GM23248 (cell line): ENCODE measurements at regions not wholly inside any gene's neighbourhood (a gene's known extent, or its start where the extent isn't known, plus 50 kb on each side); places are given as distances from the start of the nearest gene placed in this dataset.

Source experiments
- DNase-seq: peaks from one replicate; pipeline ENCODE4 v3.0.0-alpha.2; 2015
- H2AFZ ChIP-seq: fragments of 200-600 bp; sonication (generic); 2 replicates; pipeline ENCODE4 v1.6.1; 2016; ENCODE audit warnings: antibody characterized with exemption
- H3F3A ChIP-seq: fragments of 200-600 bp; sonication (generic); 2 replicates; pipeline ENCODE4 v1.6.1; 2016; ENCODE audit warnings: mild to moderate bottlenecking, antibody characterized with exemption, mixed run types; ENCODE audit not compliant: insufficient read depth
- H3K27ac ChIP-seq: fragments of 200-600 bp; sonication (generic); 2 replicates; pipeline ENCODE4 v1.5.1; 2016; ENCODE audit warnings: mild to moderate bottlenecking
- H3K27me3 ChIP-seq: fragments of 200-600 bp; sonication (generic); replicated peaks from 2 replicates; pipeline ENCODE4 v1.6.1; 2016; ENCODE audit warnings: mild to moderate bottlenecking; ENCODE audit not compliant: insufficient read depth
- H3K36me3 ChIP-seq: fragments of 200-600 bp; sonication (generic); 2 replicates; pipeline ENCODE4 v1.6.1; 2016; ENCODE audit warnings: low read depth, mild to moderate bottlenecking
- H3K4me1 ChIP-seq: fragments of 200-600 bp; sonication (generic); 2 replicates; pipeline ENCODE4 v1.6.1; 2016; ENCODE audit warnings: mild to moderate bottlenecking; ENCODE audit not compliant: insufficient read depth
- H3K4me2 ChIP-seq: fragments of 200-600 bp; sonication (generic); one replicate; pipeline ENCODE4 v1.6.1; 2016; ENCODE audit warnings: mild to moderate bottlenecking; ENCODE audit not compliant: unreplicated experiment
- H3K4me3 ChIP-seq: fragments of 200-600 bp; sonication (generic); 2 replicates; pipeline ENCODE4 v1.5.1; 2016; ENCODE audit warnings: mild to moderate bottlenecking
- H3K79me2 ChIP-seq: fragments of 200-600 bp; sonication (generic); 2 replicates; pipeline ENCODE4 v1.6.1; 2016; ENCODE audit warnings: mild to moderate bottlenecking; ENCODE audit not compliant: insufficient read depth
- H3K9ac ChIP-seq: fragments of 200-600 bp; sonication (generic); 2 replicates; pipeline ENCODE4 v1.6.1; 2016; ENCODE audit warnings: mild to moderate bottlenecking
- H3K9me2 ChIP-seq: fragments of 200-600 bp; sonication (generic); 2 replicates; pipeline ENCODE4 v1.6.1; 2016; ENCODE audit warnings: mixed run types, mild to moderate bottlenecking, moderate library complexity; ENCODE audit not compliant: insufficient read depth
- H3K9me3 ChIP-seq: fragments of 200-600 bp; sonication (generic); one replicate; pipeline ENCODE4 v1.6.1; 2017; ENCODE audit warnings: low read depth
- H4K20me1 ChIP-seq: fragments of 200-600 bp; sonication (generic); 2 replicates; pipeline ENCODE4 v1.6.0; 2016; ENCODE audit not compliant: insufficient read depth
- EZH2 ChIP-seq: fragments of 200-600 bp; sonication (generic); IDR thresholded peaks from 2 replicates; pipeline ENCODE4 v1.6.1; 2018; ENCODE audit warnings: antibody characterized with exemption, mild to moderate bottlenecking; ENCODE audit not compliant: insufficient read depth, poor library complexity, severe bottlenecking
- EZH2phosphoT487 ChIP-seq: fragments of 200-600 bp; sonication (generic); IDR thresholded peaks from 2 replicates; pipeline ENCODE4 v1.6.1; 2018; ENCODE audit warnings: antibody characterized with exemption, moderate library complexity, mild to moderate bottlenecking, low read depth; ENCODE audit not compliant: insufficient read depth
- WGBS, 2 experiments: methylation state at CpG; one replicate each; pipeline ENCODE4 v1.1.6; 2015 to 2017; ENCODE audit warnings: low lambda C conversion rate in 2 of 2, low coverage in 1 of 2; ENCODE audit errors: missing lambda C conversion rate in 2 of 2; 5-methylcytosine and 5-hydroxymethylcytosine counted together
- in situ Hi-C: fragments of 300-500 bp; cut with MboI; formaldehyde crosslinking; loops from 2 replicates; pipeline ENCODE4 v1.15.0; 2020

DNA sequence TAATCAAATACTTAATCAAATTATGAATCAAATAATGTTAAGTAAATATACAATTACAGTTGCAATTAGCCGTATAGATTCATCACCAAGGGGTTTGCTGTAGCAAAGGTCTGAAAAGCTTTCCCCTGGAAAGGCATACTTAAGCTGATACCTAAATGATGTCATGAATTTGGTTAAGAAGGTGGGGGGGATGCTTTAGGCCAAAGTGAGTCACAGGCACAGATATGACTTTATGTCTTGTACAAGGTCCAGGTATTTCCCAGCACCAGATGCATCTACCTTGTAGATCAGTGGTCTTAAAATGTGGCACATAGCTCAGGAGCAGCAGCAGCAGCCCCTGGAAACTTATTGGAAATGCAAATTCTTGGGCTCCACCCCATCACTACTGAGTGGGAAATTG is 557.3 kb upstream of the CDH4 start:
- Histone ChIP-seq H2AFZ (no peak overlapping the region), H3K27me3 (no peaks in the 10 kb centered on the region), H3K4me2 (peak overlapping the region; percentile 46), H3K9ac (no peak overlapping the region), H3K79me2 (no peaks in the 10 kb centered on the region), H3K36me3 (no peaks in the 10 kb centered on the region), H3K4me1 (peaks cover 30% of the 10 kb centered on the region), H3K9me3 (no peaks in the 10 kb centered on the region), H3K4me3 (no peak overlapping the region), H4K20me1 (no peaks in the 10 kb centered on the region), H3F3A (0 out of 2 replicates have a peak, but pooled peaks cover 13% of the 10 kb centered on the region), H3K27ac (peak overlapping the region; percentile 67), H3K9me2 (no peaks in the 10 kb centered on the region)
- TF ChIP-seq EZH2 (no peak), EZH2phosphoT487 (no peak)
- WGBS, 2 experiments: 15 to 38% methylated on average over 1 of the region's 1 CpG
- peak; percentile 68 for DNase-seq
- in situ Hi-C loops: no loop called here

GRCh38 chr20:60695226-60696000 is 556.6 kb upstream of the CDH4 start:
- Histone ChIP-seq H3K9ac (no peak overlapping the region), H3F3A (0 out of 2 replicates have a peak, but pooled peaks cover 13% of the 10 kb centered on the region), H3K9me2 (no peaks in the 10 kb centered on the region), H3K27ac (peak overlapping the region; percentile 67), H4K20me1 (no peaks in the 10 kb centered on the region), H3K9me3 (no peaks in the 10 kb centered on the region), H3K27me3 (no peaks in the 10 kb centered on the region), H3K4me1 (peaks cover 31% of the 10 kb centered on the region), H2AFZ (no peak overlapping the region), H3K36me3 (no peaks in the 10 kb centered on the region), H3K4me2 (peak overlapping the region; percentile 46), H3K79me2 (no peaks in the 10 kb centered on the region), H3K4me3 (no peak overlapping the region)
- 17 to 23% methylated on average over 7 of the region's 7 CpGs for WGBS, 2 experiments
- DNase-seq: peak; percentile 94
- in situ Hi-C loops: no loop called here
- TF ChIP-seq EZH2 (no peak), EZH2phosphoT487 (no peak)

GRCh38 chr20:60697252-60697651 is 554.8 kb upstream of the CDH4 start:
- Histone ChIP-seq H3K79me2 (no peaks in the 10 kb centered on the region), H3K27ac (no peak overlapping the region), H2AFZ (no peak overlapping the region), H3K4me1 (peaks cover 36% of the 10 kb centered on the region), H4K20me1 (no peaks in the 10 kb centered on the region), H3K4me2 (no peak overlapping the region), H3F3A (0 out of 2 replicates have a peak, but pooled peaks cover 13% of the 10 kb centered on the region), H3K9ac (no peak overlapping the region), H3K36me3 (no peaks in the 10 kb centered on the region), H3K4me3 (no peak overlapping the region), H3K9me2 (no peaks in the 10 kb centered on the region), H3K9me3 (no peaks in the 10 kb centered on the region), H3K27me3 (no peaks in the 10 kb centered on the region)
- TF ChIP-seq EZH2phosphoT487 (no peak), EZH2 (no peak)
- in situ Hi-C loops: no loop called here
- 56 to 61% methylated on average over 2 of the region's 2 CpGs for whole genome bisulfite sequencing, 2 experiments
- no peak for DNase-seq

- Histone ChIP-seq H3K9ac (no peak overlapping the region), H3K4me2 (no peak overlapping the region), H3K9me2 (no peaks in the 10 kb centered on the region), H3K79me2 (no peaks in the 10 kb centered on the region), H2AFZ (no peak overlapping the region), H3K36me3 (no peaks in the 10 kb centered on the region), H3F3A (0 out of 2 replicates have a peak, but pooled peaks cover 11% of the 10 kb centered on the region), H3K9me3 (no peaks in the 10 kb centered on the region), H3K27me3 (no peaks in the 10 kb centered on the region), H4K20me1 (no peaks in the 10 kb centered on the region), H3K4me3 (no peak overlapping the region), H3K4me1 (peaks cover 22% of the 10 kb centered on the region), H3K27ac (no peak overlapping the region)
- in situ Hi-C loops: no loop called here
- TF ChIP-seq EZH2 (no peak), EZH2phosphoT487 (no peak)
- DNase-seq: peak; percentile 54
- 6 to 8% methylated on average over 2 of the region's 2 CpGs for WGBS, 2 experiments
Observed at GRCh38 chr20:60700728-60701127, 551.3 kb upstream of the CDH4 start.
